H1 (cell line): ENCODE measurements at regions not wholly inside any gene's neighbourhood (a gene's known extent, or its start where the extent isn't known, plus 50 kb on each side); places are given as distances from the start of the nearest gene placed in this dataset.

Experiments used
- CTCF ChIA-PET: fragments of 300-600 bp; sonication (Branson Sonifier 250); formaldehyde crosslinking; loops from one replicate; lab custom pipeline; 2021; ENCODE audit not compliant: partially characterized antibody; lab: Charles Lee
- POLR2A ChIA-PET: fragments of 300-600 bp; sonication (Branson Sonifier 250); formaldehyde crosslinking; loops from one replicate; lab custom pipeline; 2021; ENCODE audit warnings: inconsistent platforms; ENCODE audit not compliant: partially characterized antibody; lab: Charles Lee
- DNase-seq, 2 experiments: peaks; one replicate each; pipeline versions ENCODE4 v3.0.0 to v3.0.0-alpha.2; 2010 to 2022; ENCODE audit warnings: low spot score in 2 of 2, low read depth in 1 of 2, mixed read lengths in 1 of 2
- FAIRE-seq: peaks from 2 replicates; lab custom pipeline; 2011; peaks lifted over from hg19 to GRCh38; lab: Jason Lieb, UNC
- H2AFZ ChIP-seq: 2 replicates; pipeline ENCODE4 v1.8.1; 2012; ENCODE audit warnings: low read length, inconsistent platforms
- H2AK5ac ChIP-seq: 2 replicates; pipeline ENCODE4 v1.6.1; 2013; ENCODE audit warnings: low read depth, low read length
- H2BK120ac ChIP-seq: replicated peaks from 2 replicates; pipeline ENCODE3; 2013; ENCODE audit warnings: low read depth, low read length, inconsistent platforms
- H2BK12ac ChIP-seq: 2 replicates; pipeline ENCODE4 v1.6.1; 2013; ENCODE audit warnings: low read depth, low read length
- H2BK15ac ChIP-seq: 2 replicates; pipeline ENCODE4 v1.6.1; 2013; ENCODE audit warnings: low read length
- H2BK20ac ChIP-seq: 2 replicates; pipeline ENCODE4 v1.6.1; 2013; ENCODE audit warnings: low read length
- H2BK5ac ChIP-seq: 2 replicates; pipeline ENCODE4 v1.6.1; 2013; ENCODE audit warnings: low read depth, low read length
- H3K14ac ChIP-seq: 2 replicates; pipeline ENCODE4 v1.6.1; 2013; ENCODE audit warnings: inconsistent platforms; ENCODE audit not compliant: insufficient read length
- H3K18ac ChIP-seq: 2 replicates; pipeline ENCODE4 v1.6.1; 2013; ENCODE audit warnings: low read length; ENCODE audit errors: extremely low read depth
- H3K23ac ChIP-seq: 2 replicates; pipeline ENCODE4 v1.6.1; 2013; ENCODE audit warnings: inconsistent platforms; ENCODE audit not compliant: insufficient read length
- H3K23me2 ChIP-seq: 2 replicates; pipeline ENCODE4 v1.6.1; 2013; ENCODE audit warnings: low read depth, low read length
- H3K27ac ChIP-seq: 2 replicates; pipeline ENCODE4 v1.6.1; 2011; ENCODE audit warnings: low read depth, low read length, inconsistent platforms
- H3K27me3 ChIP-seq, 4 experiments: replicated peaks in 1 of 4; 1 replicate in 1 of 4; 2 replicates in 3 of 4; pipeline versions ENCODE4 v1.6.1 to v1.8.1; 2011 to 2013; ENCODE audit warnings: low read length in 3 of 4, mild to moderate bottlenecking in 3 of 4, inconsistent platforms in 2 of 4, mixed read lengths in 2 of 4, moderate library complexity in 1 of 4; ENCODE audit not compliant: control insufficient read depth in 3 of 4, insufficient read depth in 3 of 4; ENCODE audit errors: extremely low read depth in 1 of 4
- H3K36me3 ChIP-seq, 4 experiments: 2 replicates each; pipeline versions ENCODE4 v1.6.1 to v1.8.1; 2011 to 2013; ENCODE audit warnings: mild to moderate bottlenecking in 4 of 4, low read length in 3 of 4, moderate library complexity in 2 of 4, control low read depth in 1 of 4, inconsistent platforms in 1 of 4; ENCODE audit not compliant: insufficient read depth in 4 of 4, control insufficient read depth in 2 of 4
- H3K4ac ChIP-seq: replicated peaks from 2 replicates; pipeline ENCODE3; 2013; ENCODE audit warnings: low read length, low read depth, mixed read lengths, inconsistent platforms; ENCODE audit not compliant: insufficient read length
- H3K4me1 ChIP-seq, 4 experiments: replicated peaks in 1 of 4; 1 replicate in 1 of 4; 2 replicates in 3 of 4; pipeline versions ENCODE4 v1.6.1 to v1.8.1; 2011 to 2013; ENCODE audit warnings: low read length in 3 of 4, inconsistent platforms in 2 of 4, mixed read lengths in 1 of 4; ENCODE audit not compliant: insufficient read depth in 4 of 4, control insufficient read depth in 3 of 4
- H3K4me2 ChIP-seq, 2 experiments: 2 replicates each; pipeline versions ENCODE4 v1.6.1 to v1.8.1; 2011 to 2013; ENCODE audit warnings: low read depth in 2 of 2, low read length in 2 of 2, control low read depth in 1 of 2, inconsistent platforms in 1 of 2, mild to moderate bottlenecking in 1 of 2; ENCODE audit not compliant: insufficient read depth in 1 of 2
- H3K4me3 ChIP-seq, 4 experiments: fragments of 200-600, 300-600 bp in 1 of 4; sonication (generic), shearing (Covaris generic), sonication (Bioruptor Twin) in 1 of 4; 2 replicates each; pipeline versions ENCODE4 v1.5.1 to v1.8.1; 2011 to 2016; ENCODE audit warnings: low read length in 4 of 4, low read depth in 3 of 4, control low read depth in 2 of 4, inconsistent platforms in 2 of 4, mild to moderate bottlenecking in 2 of 4, mixed read lengths in 1 of 4, moderate library complexity in 1 of 4; ENCODE audit not compliant: insufficient read depth in 2 of 4; ENCODE audit errors: extremely low read depth in 1 of 4
- H3K56ac ChIP-seq: replicated peaks from 2 replicates; pipeline ENCODE3; 2013; ENCODE audit warnings: low read depth, mild to moderate bottlenecking, mixed read lengths, low read length, inconsistent platforms; ENCODE audit not compliant: insufficient read length
- H3K79me1 ChIP-seq: 2 replicates; pipeline ENCODE4 v1.6.1; 2013; ENCODE audit warnings: low read depth, low read length, control low read depth
- H3K79me2 ChIP-seq, 2 experiments: 2 replicates each; pipeline versions ENCODE4 v1.6.1 to v1.8.1; 2012 to 2013; ENCODE audit warnings: low read length in 2 of 2, mild to moderate bottlenecking in 2 of 2, inconsistent platforms in 1 of 2; ENCODE audit not compliant: insufficient read depth in 2 of 2, control insufficient read depth in 1 of 2
- H3K9ac ChIP-seq, 4 experiments: replicated peaks in 1 of 4; 1 replicate in 1 of 4; 2 replicates in 3 of 4; pipeline versions ENCODE4 v1.6.1 to v1.8.1; 2011 to 2013; ENCODE audit warnings: low read depth in 3 of 4, low read length in 3 of 4, control low read depth in 2 of 4, mild to moderate bottlenecking in 2 of 4, moderate library complexity in 2 of 4, inconsistent platforms in 1 of 4; ENCODE audit errors: extremely low read depth in 1 of 4
- H3K9me3 ChIP-seq, 2 experiments: 2 replicates each; pipeline versions ENCODE4 v1.6.1 to v1.8.1; 2012 to 2013; ENCODE audit warnings: mild to moderate bottlenecking in 2 of 2, moderate library complexity in 2 of 2, control low read depth in 1 of 2, inconsistent platforms in 1 of 2, low read depth in 1 of 2, low read length in 1 of 2, mixed read lengths in 1 of 2; ENCODE audit not compliant: insufficient read depth in 2 of 2
- H4K20me1 ChIP-seq, 2 experiments: replicated peaks in 1 of 2; 2 replicates each; pipeline versions ENCODE3 to v1.8.1; 2011 to 2013; ENCODE audit warnings: inconsistent platforms in 2 of 2, low read length in 2 of 2, mild to moderate bottlenecking in 1 of 2; ENCODE audit not compliant: insufficient read depth in 2 of 2, control insufficient read depth in 1 of 2
- H4K5ac ChIP-seq: 2 replicates; pipeline ENCODE4 v1.6.1; 2013; ENCODE audit warnings: low read length, low read depth, mixed read lengths, inconsistent platforms; ENCODE audit not compliant: insufficient read length
- H4K8ac ChIP-seq: 2 replicates; pipeline ENCODE4 v1.8.0; 2013; ENCODE audit warnings: mild to moderate bottlenecking, moderate library complexity, low read length, inconsistent platforms; ENCODE audit not compliant: insufficient read depth; ENCODE audit errors: extremely low read depth
- H4K91ac ChIP-seq: replicated peaks from 2 replicates; pipeline ENCODE3; 2013; ENCODE audit warnings: low read length, mixed read lengths, inconsistent platforms; ENCODE audit not compliant: insufficient read length
- CTBP2 ChIP-seq: IDR thresholded peaks from 2 replicates; pipeline ENCODE4 v1.7.0; 2011; ENCODE audit warnings: borderline replicate concordance, mild to moderate bottlenecking, moderate library complexity, mixed read lengths, low read length; ENCODE audit not compliant: insufficient read depth, insufficient read length
- TBP ChIP-seq: IDR thresholded peaks from 2 replicates; pipeline ENCODE4 v1.6.1; 2011; ENCODE audit warnings: low read depth, low read length, improper control_type of control experiment
- WGBS, 2 experiments: shearing (Covaris generic) in 1 of 2; methylation state at CpG; one replicate each; pipeline versions ENCODE4 v1.1.6 to v1.1.7; 2013 to 2015; ENCODE audit warnings: low lambda C conversion rate in 2 of 2, mixed read lengths in 2 of 2, inconsistent platforms in 1 of 2, low coverage in 1 of 2, missing lambda C conversion rate in 1 of 2; ENCODE audit not compliant: insufficient replicate concordance in 2 of 2, insufficient coverage in 1 of 2, insufficient read length in 1 of 2; ENCODE audit errors: extremely low coverage in 1 of 2, missing lambda C conversion rate in 1 of 2; 5-methylcytosine and 5-hydroxymethylcytosine counted together

GRCh38 chr2:145777914-145778313 lies 1258.0 kb upstream of the ZEB2 start:
- Histone ChIP-seq H3K23ac (no peak overlapping the region), H2BK20ac (no peak overlapping the region), H4K5ac (no peak overlapping the region), H3K4me1 (no peaks in the 10 kb centered on the region; a peak in 1 of 7 replicates), H4K91ac (no peak overlapping the region), H3K27ac (no peak overlapping the region), H3K14ac (no peak overlapping the region), H3K27me3 (no peaks in the 10 kb centered on the region), H2BK15ac (no peak overlapping the region), H3K79me1 (no peaks in the 10 kb centered on the region), H3K9ac (no peak overlapping the region), H2AFZ (no peak overlapping the region), H3K9me3 (peaks cover 6 to 10% of the 10 kb centered on the region in 2 experiments; a peak in 1 of 4 replicates), H3K23me2 (no peaks in the 10 kb centered on the region), H3K18ac (no peak overlapping the region), H2BK12ac (no peak overlapping the region), H4K20me1 (no peaks in the 10 kb centered on the region), H3K56ac (no peak overlapping the region), H2BK5ac (no peak overlapping the region), H3K4ac (no peak overlapping the region), H3K79me2 (no peaks in the 10 kb centered on the region), H4K8ac (no peak overlapping the region), H2AK5ac (no peak overlapping the region), H3K4me3 (no peak overlapping the region), H3K4me2 (no peak overlapping the region), H3K36me3 (no peaks in the 10 kb centered on the region), H2BK120ac (no peak overlapping the region)
- 93% methylated on average over 3 of the region's 3 CpGs; no CpG with 5 or more reads in 1 of the 2 experiments for WGBS, 2 experiments
- DNase-seq (no peak), FAIRE-seq (no peak)
- TF ChIP-seq TBP = no peak
- no peak for TF ChIP-seq CTBP2
- ChIA-PET CTCF (interaction anchor here (0.7 to 1.1 kb wide), 3 partner anchors 9 to 578 kb away, joined by 3 to 5 read pairs (median 3); no protein-coding TSS in a partner anchor), POLR2A (no interaction called here)
